GM21360 (cell line): ENCODE measurements at regions not wholly inside any gene's neighbourhood (a gene's known extent, or its start where the extent isn't known, plus 50 kb on each side); places are given as distances from the start of the nearest gene placed in this dataset.
A peak's percentile ranks its signal among the peaks of the same experiment; 100 is the strongest.
"Not testable (repeated sequence)": the region's sequence is repeated elsewhere in the genome, so short reads cannot be mapped to it uniquely, and the experiment has no call there.

ENCODE experiments used
- ATAC-seq: cut with Tn5 transposase; IDR thresholded peaks from one replicate; pipeline ENCODE4 v1.9.1; 2021; ENCODE audit warnings: mild to moderate bottlenecking, moderate library complexity; ENCODE audit not compliant: unreplicated experiment

- no peak for ATAC-seq
These were observed 90.2 kb downstream of the MRM1 start for GRCh38 chr17:36691606-36692005.

- ATAC-seq = no peak
These were observed 93.7 kb downstream of the MRM1 start for GRCh38 chr17:36695082-36695481.

- ATAC-seq = not testable (repeated sequence)
These were observed 94.3 kb downstream of the MRM1 start for GRCh38 chr17:36695710-36696109.

- ATAC-seq = no peak
These were observed 95.4 kb downstream of the MRM1 start for GRCh38 chr17:36696805-36697204.

GRCh38 chr17:36697903-36698530 lies 96.6 kb downstream of the MRM1 start:
- no peak for ATAC-seq

GRCh38 chr17:36701429-36702099 lies 100.2 kb downstream of the MRM1 start:
- ATAC-seq = no peak

GRCh38 chr17:36702636-36703035 lies 101.3 kb downstream of the MRM1 start:
- ATAC-seq = no peak

GRCh38 chr17:36703860-36704266 lies 102.5 kb downstream of the MRM1 start:
- no peak for ATAC-seq

GRCh38 chr17:36705283-36705795 lies 104.0 kb downstream of the MRM1 start:
- no peak for ATAC-seq

GRCh38 chr17:36705874-36706731 lies 104.7 kb downstream of the MRM1 start:
- ATAC-seq = no peak

GRCh38 chr17:36707904-36708303 lies 106.5 kb downstream of the MRM1 start:
- no peak for ATAC-seq

GRCh38 chr17:36714789-36715188 lies 113.4 kb downstream of the MRM1 start:
- no peak for ATAC-seq

- no peak for ATAC-seq
These were observed 114.6 kb downstream of the MRM1 start for GRCh38 chr17:36715951-36716350.

GRCh38 chr17:36717088-36717487 lies 115.7 kb downstream of the MRM1 start:
- no peak for ATAC-seq

- ATAC-seq = no peak
These were observed 118.7 kb downstream of the MRM1 start for GRCh38 chr17:36720131-36720530.

- ATAC-seq = no peak
These were observed 120.3 kb downstream of the MRM1 start for GRCh38 chr17:36721560-36722120.

- ATAC-seq = peak; percentile 66
These were observed 120.9 kb downstream of the MRM1 start for GRCh38 chr17:36722121-36722902.

- ATAC-seq = no peak
These were observed 121.5 kb downstream of the MRM1 start for GRCh38 chr17:36722903-36723263.

- ATAC-seq = no peak
These were observed 122.2 kb downstream of the MRM1 start for GRCh38 chr17:36723459-36724025.

- ATAC-seq = no peak
These were observed 124.8 kb downstream of the MRM1 start for GRCh38 chr17:36726199-36726598.
